Stomach (tissue), 4 donors: ENCODE measurements at regions not wholly inside any gene's neighbourhood (a gene's known extent, or its start where the extent isn't known, plus 50 kb on each side); places are given as distances from the start of the nearest gene placed in this dataset.

Experiments used
- CTCF ChIP-seq, 7 experiments: fragments of 450-650 bp in 4 of 7; fragments of 200-600 bp in 3 of 7; sonication (generic) in 3 of 7; IDR thresholded peaks; one replicate each; pipeline ENCODE4 v1.5.1; 2016 to 2019; ENCODE audit warnings: antibody characterized with exemption in 7 of 7, control low read depth in 2 of 7, mild to moderate bottlenecking in 1 of 7
- POLR2AphosphoS5 ChIP-seq, 3 donors: sonication (generic); formaldehyde crosslinking; IDR thresholded peaks; one replicate each; pipeline ENCODE4 v1.6.1; 2016; ENCODE audit warnings: antibody characterized with exemption in 3 of 3

DNA sequence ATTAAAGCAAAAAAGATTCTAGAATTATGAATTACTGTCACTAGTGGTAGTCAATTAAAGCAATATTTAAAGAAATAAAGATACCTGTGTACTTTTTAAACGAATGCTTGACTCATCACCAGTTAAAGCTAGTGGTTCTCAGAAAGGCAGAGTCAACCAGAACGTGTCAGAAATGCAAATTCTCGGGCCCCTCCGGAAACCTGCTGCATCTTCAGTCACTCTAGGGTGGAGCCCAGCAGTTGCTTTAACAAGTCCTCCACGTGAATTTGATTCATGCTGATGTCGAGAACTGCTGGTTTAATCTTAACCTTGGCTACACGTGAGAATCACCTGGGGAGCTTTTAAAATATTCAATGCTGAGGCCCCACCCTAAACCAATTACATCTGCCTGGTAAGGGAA, 169.8 kb upstream of the SDK2 start:
- TF ChIP-seq POLR2AphosphoS5 (IDR thresholded peaks at IDR 0.05) (no peak), CTCF (IDR thresholded peaks at IDR 0.05) (no peak)
